Mammary epithelial cell (primary cell): ENCODE measurements at regions not wholly inside any gene's neighbourhood (a gene's known extent, or its start where the extent isn't known, plus 50 kb on each side); places are given as distances from the start of the nearest gene placed in this dataset.

Experiments used
- CTCF ChIP-seq, 2 donors: IDR thresholded peaks in 1 of 2; conservative IDR thresholded peaks in 1 of 2; 2 replicates each; pipeline ENCODE4 v1.5.1; 2011 to 2012; ENCODE audit warnings: inconsistent platforms in 2 of 2, low read length in 2 of 2, mild to moderate bottlenecking in 2 of 2, control low read depth in 1 of 2, low read depth in 1 of 2; ENCODE audit not compliant: insufficient read depth in 1 of 2; ENCODE audit errors: extremely low read depth in 1 of 2
- EZH2 ChIP-seq: IDR thresholded peaks from 2 replicates; pipeline ENCODE4 v1.6.1; 2012; ENCODE audit warnings: low read length, inconsistent platforms, borderline replicate concordance

GRCh38 chr16:56101480-56101879 is 89.8 kb upstream of the GNAO1 start:
- TF ChIP-seq CTCF (conservative IDR thresholded peaks at IDR 0.05 in 1 of 2, IDR thresholded peaks at IDR 0.05 in 1 of 2; ENCODE audit: extremely low read depth in 1 of 2, insufficient read depth in 1 of 2, low read depth in 1 of 2, low read length in 2 of 2), result no peak
- no peak for TF ChIP-seq EZH2
